T-helper 17 cell (primary cell): ENCODE measurements at regions not wholly inside any gene's neighbourhood (a gene's known extent, or its start where the extent isn't known, plus 50 kb on each side); places are given as distances from the start of the nearest gene placed in this dataset.

ENCODE experiments used
- ATAC-seq: fragments of 150-1000 bp; cut with Tn5 transposase; 2 replicates; pipeline ENCODE4 v1.10.0; 2021; ENCODE audit warnings: mild to moderate bottlenecking, moderate library complexity
- DNase-seq, 3 donors: peaks; one replicate each; pipeline versions ENCODE4 v3.0.0 to v3.0.0-alpha.2; 2020 to 2021
- H3K9me3 ChIP-seq: one replicate; pipeline ENCODE4 v1.7.0; 2013; ENCODE audit warnings: low read length, mild to moderate bottlenecking; ENCODE audit not compliant: control insufficient read depth, poor library complexity, severe bottlenecking
- H3K27ac Mint-ChIP-seq: one replicate; pipeline ENCODE4 v1.8.0; 2022; ENCODE audit warnings: mild to moderate bottlenecking, moderate library complexity, mixed read lengths
- H3K27me3 Mint-ChIP-seq: one replicate; pipeline ENCODE4 v1.8.0; 2022; ENCODE audit warnings: mixed read lengths
- H3K36me3 Mint-ChIP-seq: one replicate; pipeline ENCODE4 v1.8.0; 2022; ENCODE audit warnings: low read depth, mixed read lengths
- H3K4me1 Mint-ChIP-seq: one replicate; pipeline ENCODE4 v1.8.0; 2022; ENCODE audit warnings: mild to moderate bottlenecking, mixed read lengths
- H3K4me3 Mint-ChIP-seq: one replicate; pipeline ENCODE4 v1.8.0; 2022; ENCODE audit warnings: mild to moderate bottlenecking, moderate library complexity, mixed read lengths

- Mint-ChIP-seq H3K4me1 (peaks cover 2% of the 10 kb centered on the region), H3K4me3 (no peak overlapping the region), H3K27me3 (peaks cover 35% of the 10 kb centered on the region), H3K36me3 (no peaks in the 10 kb centered on the region), H3K27ac (no peak overlapping the region)
- no peaks in the 10 kb centered on the region for H3K9me3 ChIP-seq
- DNase-seq (no peak), ATAC-seq (no peak)
Observed at GRCh38 chr9:7258688-7259396, 501.1 kb downstream of the KDM4C start.

GRCh38 chr9:7246917-7247522 lies 489.2 kb downstream of the KDM4C start:
- Mint-ChIP-seq H3K27ac (no peak overlapping the region), H3K36me3 (no peaks in the 10 kb centered on the region), H3K4me1 (peaks cover 2% of the 10 kb centered on the region), H3K4me3 (no peak overlapping the region), H3K27me3 (peaks cover 5% of the 10 kb centered on the region)
- ATAC-seq (no peak), DNase-seq (no peak)
- no peaks in the 10 kb centered on the region for H3K9me3 ChIP-seq

- no peaks in the 10 kb centered on the region for H3K9me3 ChIP-seq
- Mint-ChIP-seq H3K36me3 (peaks cover 2% of the 10 kb centered on the region), H3K27me3 (peaks cover 5% of the 10 kb centered on the region), H3K4me3 (no peak overlapping the region), H3K27ac (no peak overlapping the region), H3K4me1 (peaks cover 2% of the 10 kb centered on the region)
- DNase-seq, result no peak
- ATAC-seq, result no peak
Observed at GRCh38 chr9:7245976-7246580, 488.3 kb downstream of the KDM4C start.

- peaks cover 5% of the 10 kb centered on the region for H3K27me3 Mint-ChIP-seq
- no peaks in the 10 kb centered on the region for H3K9me3 ChIP-seq
- peaks cover 2% of the 10 kb centered on the region for H3K4me1 Mint-ChIP-seq
- DNase-seq, result no peak
- H3K4me3 Mint-ChIP-seq, result no peak overlapping the region
- peaks cover 2% of the 10 kb centered on the region for H3K36me3 Mint-ChIP-seq
- no peak for ATAC-seq
- no peak overlapping the region for H3K27ac Mint-ChIP-seq
Observed at GRCh38 chr9:7243838-7244237, 486.1 kb downstream of the KDM4C start.

GRCh38 chr9:7242126-7242525 lies 484.4 kb downstream of the KDM4C start:
- Mint-ChIP-seq H3K27ac (no peak overlapping the region), H3K27me3 (peaks cover 5% of the 10 kb centered on the region), H3K4me1 (peaks cover 2% of the 10 kb centered on the region), H3K36me3 (peaks cover 2% of the 10 kb centered on the region), H3K4me3 (no peak overlapping the region)
- ATAC-seq (no peak), DNase-seq (no peak)
- H3K9me3 ChIP-seq, result no peaks in the 10 kb centered on the region

- Mint-ChIP-seq H3K36me3 (peaks cover 2% of the 10 kb centered on the region), H3K27ac (no peak overlapping the region), H3K4me1 (peaks cover 2% of the 10 kb centered on the region), H3K27me3 (peaks cover 5% of the 10 kb centered on the region), H3K4me3 (no peak overlapping the region)
- no peaks in the 10 kb centered on the region for H3K9me3 ChIP-seq
- no peak for ATAC-seq
- no peak for DNase-seq
Observed at GRCh38 chr9:7241694-7242093, 483.9 kb downstream of the KDM4C start.

- H3K9me3 ChIP-seq, result no peaks in the 10 kb centered on the region
- no peak for DNase-seq
- H3K4me1 Mint-ChIP-seq, result no peaks in the 10 kb centered on the region
- no peak for ATAC-seq
- peaks cover 5% of the 10 kb centered on the region for H3K27me3 Mint-ChIP-seq
- peaks cover 2% of the 10 kb centered on the region for H3K36me3 Mint-ChIP-seq
- no peak overlapping the region for H3K27ac Mint-ChIP-seq
- no peak overlapping the region for H3K4me3 Mint-ChIP-seq
Observed at GRCh38 chr9:7240569-7241311, 483.0 kb downstream of the KDM4C start.

GRCh38 chr9:7239708-7240107 lies 481.9 kb downstream of the KDM4C start:
- H3K9me3 ChIP-seq, result no peaks in the 10 kb centered on the region
- H3K27me3 Mint-ChIP-seq, result no peaks in the 10 kb centered on the region
- H3K36me3 Mint-ChIP-seq, result peaks cover 2% of the 10 kb centered on the region
- H3K27ac Mint-ChIP-seq, result no peak overlapping the region
- DNase-seq, result no peak
- no peaks in the 10 kb centered on the region for H3K4me1 Mint-ChIP-seq
- ATAC-seq, result no peak
- H3K4me3 Mint-ChIP-seq, result no peak overlapping the region

- no peak for DNase-seq
- no peak overlapping the region for H3K4me3 Mint-ChIP-seq
- no peak overlapping the region for H3K27ac Mint-ChIP-seq
- H3K9me3 ChIP-seq, result no peaks in the 10 kb centered on the region
- H3K36me3 Mint-ChIP-seq, result peaks cover 2% of the 10 kb centered on the region
- no peak for ATAC-seq
- no peaks in the 10 kb centered on the region for H3K27me3 Mint-ChIP-seq
- no peaks in the 10 kb centered on the region for H3K4me1 Mint-ChIP-seq
Observed at GRCh38 chr9:7238247-7238637, 480.5 kb downstream of the KDM4C start.

GRCh38 chr9:7237473-7238246 lies 479.9 kb downstream of the KDM4C start:
- Mint-ChIP-seq H3K4me3 (no peak overlapping the region), H3K36me3 (peaks cover 2% of the 10 kb centered on the region), H3K4me1 (no peaks in the 10 kb centered on the region), H3K27ac (no peak overlapping the region), H3K27me3 (no peaks in the 10 kb centered on the region)
- no peak for ATAC-seq
- H3K9me3 ChIP-seq, result no peaks in the 10 kb centered on the region
- no peak for DNase-seq

- no peaks in the 10 kb centered on the region for H3K9me3 ChIP-seq
- Mint-ChIP-seq H3K27me3 (no peaks in the 10 kb centered on the region), H3K27ac (no peak overlapping the region), H3K36me3 (no peaks in the 10 kb centered on the region), H3K4me1 (no peaks in the 10 kb centered on the region), H3K4me3 (no peak overlapping the region)
- no peak for DNase-seq
- no peak for ATAC-seq
Observed at GRCh38 chr9:7236186-7236585, 478.4 kb downstream of the KDM4C start.

- Mint-ChIP-seq H3K27me3 (peaks cover 13% of the 10 kb centered on the region), H3K27ac (no peak overlapping the region), H3K4me3 (no peak overlapping the region), H3K36me3 (no peaks in the 10 kb centered on the region), H3K4me1 (no peaks in the 10 kb centered on the region)
- H3K9me3 ChIP-seq, result no peaks in the 10 kb centered on the region
- DNase-seq (no peak), ATAC-seq (no peak)
Observed at GRCh38 chr9:7234144-7234543, 476.4 kb downstream of the KDM4C start.

GRCh38 chr9:7229571-7229970 lies 471.8 kb downstream of the KDM4C start:
- H3K4me3 Mint-ChIP-seq, result no peak overlapping the region
- peaks cover 2% of the 10 kb centered on the region for H3K36me3 Mint-ChIP-seq
- H3K27ac Mint-ChIP-seq, result no peak overlapping the region
- H3K27me3 Mint-ChIP-seq, result peaks cover 24% of the 10 kb centered on the region
- no peak for DNase-seq
- H3K4me1 Mint-ChIP-seq, result peaks cover 5% of the 10 kb centered on the region
- ATAC-seq, result no peak
- H3K9me3 ChIP-seq, result no peaks in the 10 kb centered on the region
